Adipocyte (in vitro differentiated cells): ENCODE measurements at regions not wholly inside any gene's neighbourhood (a gene's known extent, or its start where the extent isn't known, plus 50 kb on each side); places are given as distances from the start of the nearest gene placed in this dataset.

Experiments used
- DNase-seq: peaks from one replicate; pipeline ENCODE4 v3.0.0-alpha.2; 2015; ENCODE audit warnings: low read depth
- H3K27me3 ChIP-seq: replicated peaks from 2 replicates; pipeline ENCODE4 v1.7.0; 2013; ENCODE audit warnings: mild to moderate bottlenecking, low read length, moderate library complexity; ENCODE audit not compliant: control insufficient read depth, insufficient read depth
- H3K36me3 ChIP-seq: 2 replicates; pipeline ENCODE4 v1.7.0; 2013; ENCODE audit warnings: low read length, mild to moderate bottlenecking, moderate library complexity; ENCODE audit not compliant: control insufficient read depth, insufficient read depth, severe bottlenecking
- H3K4me1 ChIP-seq: 2 replicates; pipeline ENCODE4 v1.7.0; 2013; ENCODE audit warnings: mild to moderate bottlenecking, low read length, moderate library complexity; ENCODE audit not compliant: control insufficient read depth, insufficient read depth
- H3K4me3 ChIP-seq: 2 replicates; pipeline ENCODE4 v1.7.0; 2013; ENCODE audit warnings: mild to moderate bottlenecking, low read length, moderate library complexity
- H3K9ac ChIP-seq: 2 replicates; pipeline ENCODE4 v1.7.0; 2013; ENCODE audit warnings: mild to moderate bottlenecking, low read length, moderate library complexity
- H3K9me3 ChIP-seq: 2 replicates; pipeline ENCODE4 v1.7.0; 2013; ENCODE audit warnings: mild to moderate bottlenecking, low read length, moderate library complexity; ENCODE audit not compliant: control insufficient read depth

GRCh38 chr3:68378631-68379030 lies 553.7 kb downstream of the TAFA4 start:
- Histone ChIP-seq H3K9ac (no peak overlapping the region), H3K4me1 (no peaks in the 10 kb centered on the region), H3K9me3 (no peaks in the 10 kb centered on the region), H3K27me3 (no peaks in the 10 kb centered on the region), H3K36me3 (no peaks in the 10 kb centered on the region), H3K4me3 (no peak overlapping the region)
- no peak for DNase-seq

DNA sequence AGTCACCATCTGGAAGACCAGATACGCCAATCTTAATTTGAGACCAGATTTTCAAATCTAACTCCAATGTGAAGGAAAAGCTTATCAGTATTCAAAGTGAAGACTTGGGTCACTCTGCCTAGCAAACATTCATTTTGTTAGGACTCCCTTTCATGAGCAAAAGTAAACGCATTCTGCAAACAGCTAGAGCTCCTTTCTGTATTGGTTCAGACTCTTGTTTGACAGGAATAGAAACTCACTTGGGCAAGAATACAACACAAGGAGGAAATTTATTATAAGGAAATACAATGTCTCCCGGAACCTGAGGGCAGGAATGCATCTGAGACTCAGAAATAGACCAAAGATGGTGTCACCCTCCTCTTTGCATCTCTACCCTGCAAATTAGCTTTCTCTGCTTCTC lies 558.6 kb downstream of the TAFA4 start:
- Histone ChIP-seq H3K9me3 (no peaks in the 10 kb centered on the region), H3K9ac (no peak overlapping the region), H3K27me3 (no peaks in the 10 kb centered on the region), H3K36me3 (no peaks in the 10 kb centered on the region), H3K4me1 (no peaks in the 10 kb centered on the region), H3K4me3 (no peak overlapping the region)
- DNase-seq: no peak

GRCh38 chr3:68363796-68364195 lies 568.6 kb downstream of the TAFA4 start:
- H3K4me3 ChIP-seq: no peak overlapping the region
- no peak for DNase-seq
- no peaks in the 10 kb centered on the region for H3K4me1 ChIP-seq
- no peaks in the 10 kb centered on the region for H3K27me3 ChIP-seq
- H3K36me3 ChIP-seq: no peaks in the 10 kb centered on the region
- H3K9ac ChIP-seq: no peak overlapping the region
- no peaks in the 10 kb centered on the region for H3K9me3 ChIP-seq

- no peaks in the 10 kb centered on the region for H3K9me3 ChIP-seq
- H3K9ac ChIP-seq: no peak overlapping the region
- H3K27me3 ChIP-seq: no peaks in the 10 kb centered on the region
- no peaks in the 10 kb centered on the region for H3K4me1 ChIP-seq
- no peak overlapping the region for H3K4me3 ChIP-seq
- H3K36me3 ChIP-seq: no peaks in the 10 kb centered on the region
- DNase-seq: no peak
Measured at GRCh38 chr3:68360492-68360891, 571.9 kb downstream of the TAFA4 start.

GRCh38 chr3:68345781-68346180 lies 586.6 kb downstream of the TAFA4 start:
- no peak for DNase-seq
- Histone ChIP-seq H3K9me3 (no peaks in the 10 kb centered on the region), H3K9ac (no peak overlapping the region), H3K27me3 (no peaks in the 10 kb centered on the region), H3K4me1 (no peaks in the 10 kb centered on the region), H3K36me3 (no peaks in the 10 kb centered on the region), H3K4me3 (no peak overlapping the region)

DNA sequence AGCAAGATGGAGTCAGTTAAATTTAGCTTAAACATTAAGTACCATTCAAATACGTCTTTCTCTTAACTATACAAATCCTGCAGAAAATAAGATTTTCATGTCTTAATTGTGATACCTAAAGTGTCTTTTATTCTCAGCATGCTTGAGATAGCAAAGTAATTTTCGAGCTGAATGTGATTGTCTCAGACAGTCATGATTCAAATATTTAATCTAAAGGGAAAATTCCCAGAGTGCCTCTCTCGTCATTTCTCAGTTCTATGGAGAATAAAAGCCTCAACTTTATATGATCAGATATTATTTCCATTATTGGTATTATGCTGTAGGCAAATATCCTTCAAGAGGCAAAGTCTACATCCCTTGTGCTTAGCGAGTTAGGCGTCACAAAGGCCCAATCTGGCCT lies 589.9 kb downstream of the TAFA4 start:
- no peaks in the 10 kb centered on the region for H3K36me3 ChIP-seq
- no peaks in the 10 kb centered on the region for H3K27me3 ChIP-seq
- H3K4me3 ChIP-seq: no peak overlapping the region
- H3K4me1 ChIP-seq: no peaks in the 10 kb centered on the region
- no peaks in the 10 kb centered on the region for H3K9me3 ChIP-seq
- DNase-seq: no peak
- H3K9ac ChIP-seq: no peak overlapping the region

DNA sequence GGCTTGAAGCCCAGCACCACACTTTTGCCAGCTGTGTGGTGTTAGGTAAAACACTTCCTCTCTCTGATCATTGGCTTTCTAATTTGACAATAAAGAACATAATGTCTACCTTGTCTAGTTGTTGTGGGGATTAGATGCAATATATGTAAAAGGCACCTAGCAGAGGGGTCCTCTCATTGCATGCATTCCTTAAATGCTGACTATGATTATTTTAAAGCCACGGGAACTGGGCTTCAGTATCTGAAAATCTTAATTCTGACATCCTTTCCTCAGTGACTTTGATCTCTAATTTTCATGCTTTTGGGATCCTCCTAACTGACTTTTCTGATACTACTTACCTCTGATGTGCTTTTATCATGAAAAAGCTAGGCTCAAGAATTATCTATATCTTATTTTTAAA lies 596.3 kb downstream of the TAFA4 start:
- Histone ChIP-seq H3K9me3 (no peaks in the 10 kb centered on the region), H3K4me1 (no peaks in the 10 kb centered on the region), H3K27me3 (no peaks in the 10 kb centered on the region), H3K9ac (no peak overlapping the region), H3K4me3 (no peak overlapping the region), H3K36me3 (no peaks in the 10 kb centered on the region)
- DNase-seq: no peak

GRCh38 chr3:68334367-68334986 lies 597.9 kb downstream of the TAFA4 start:
- Histone ChIP-seq H3K27me3 (no peaks in the 10 kb centered on the region), H3K36me3 (no peaks in the 10 kb centered on the region), H3K4me1 (no peaks in the 10 kb centered on the region), H3K4me3 (no peak overlapping the region), H3K9me3 (no peaks in the 10 kb centered on the region), H3K9ac (no peak overlapping the region)
- DNase-seq: no peak

DNA sequence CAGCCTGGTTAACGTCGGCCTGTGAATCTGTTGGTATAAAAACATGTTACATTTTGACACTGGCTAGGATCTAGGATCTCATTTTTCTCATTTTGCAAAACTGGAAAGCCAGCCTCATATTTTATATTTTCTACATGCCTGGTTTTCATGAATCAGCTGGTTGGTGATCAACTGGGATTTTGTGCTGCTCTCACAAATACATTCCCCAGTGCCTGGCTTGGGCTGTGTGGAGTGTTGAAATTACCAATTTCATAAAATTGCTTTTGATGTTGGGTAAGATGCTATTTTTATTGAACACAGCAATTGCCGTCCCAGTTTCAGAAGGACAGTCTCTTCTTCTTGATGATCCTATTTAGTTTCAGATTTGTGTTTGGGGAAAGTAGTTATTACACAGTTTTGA lies 604.3 kb downstream of the TAFA4 start:
- no peaks in the 10 kb centered on the region for H3K4me1 ChIP-seq
- H3K27me3 ChIP-seq: no peaks in the 10 kb centered on the region
- no peak overlapping the region for H3K4me3 ChIP-seq
- no peaks in the 10 kb centered on the region for H3K9me3 ChIP-seq
- H3K36me3 ChIP-seq: no peaks in the 10 kb centered on the region
- no peak overlapping the region for H3K9ac ChIP-seq
- DNase-seq: no peak

- no peak overlapping the region for H3K9ac ChIP-seq
- no peaks in the 10 kb centered on the region for H3K27me3 ChIP-seq
- no peak overlapping the region for H3K4me3 ChIP-seq
Measured at GRCh38 chr3:68315964-68316363, 616.4 kb downstream of the TAFA4 start.

DNA sequence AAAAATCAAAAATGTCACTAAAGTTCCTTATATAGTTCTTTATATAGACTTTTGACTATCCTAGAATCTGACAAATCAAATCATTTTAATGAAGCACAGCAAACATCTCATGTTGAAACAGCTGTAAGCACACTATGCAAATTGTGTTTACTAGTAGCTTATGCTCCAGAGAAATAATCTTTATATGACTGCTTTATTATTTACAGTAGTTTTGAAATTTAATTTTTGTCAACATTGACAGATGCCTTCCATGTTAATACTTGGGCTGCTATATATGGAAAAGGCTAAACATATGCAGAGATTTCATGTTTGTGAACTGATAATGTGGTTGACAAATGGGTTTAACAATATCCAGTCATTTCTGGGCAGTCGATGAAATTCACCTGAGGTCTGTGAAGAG lies 616.8 kb downstream of the TAFA4 start:
- no peaks in the 10 kb centered on the region for H3K4me1 ChIP-seq
- no peak overlapping the region for H3K4me3 ChIP-seq
- H3K9me3 ChIP-seq: peaks cover 10% of the 10 kb centered on the region
- H3K9ac ChIP-seq: no peak overlapping the region
- DNase-seq: no peak
- no peaks in the 10 kb centered on the region for H3K27me3 ChIP-seq
- H3K36me3 ChIP-seq: no peaks in the 10 kb centered on the region

More at GRCh38 chr3:68315964-68316363, 616.4 kb downstream of the TAFA4 start:
- no peak for DNase-seq
- Histone ChIP-seq H3K4me1 (no peaks in the 10 kb centered on the region), H3K9me3 (peaks cover 10% of the 10 kb centered on the region), H3K36me3 (no peaks in the 10 kb centered on the region)

GRCh38 chr3:68306571-68306970 lies 625.8 kb downstream of the TAFA4 start:
- no peaks in the 10 kb centered on the region for H3K27me3 ChIP-seq
- H3K36me3 ChIP-seq: no peaks in the 10 kb centered on the region
- peaks cover 4% of the 10 kb centered on the region for H3K9me3 ChIP-seq
- no peaks in the 10 kb centered on the region for H3K4me1 ChIP-seq
- DNase-seq: peak; percentile 1
- no peak overlapping the region for H3K9ac ChIP-seq
- H3K4me3 ChIP-seq: no peak overlapping the region
